ENCODE measurements at regions not wholly inside any gene's neighbourhood (a gene's known extent, or its start where the extent isn't known, plus 50 kb on each side); places are given as distances from the start of the nearest gene placed in this dataset.
"Not testable (repeated sequence)": the region's sequence is repeated elsewhere in the genome, so short reads cannot be mapped to it uniquely, and the experiment has no call there.

DNA sequence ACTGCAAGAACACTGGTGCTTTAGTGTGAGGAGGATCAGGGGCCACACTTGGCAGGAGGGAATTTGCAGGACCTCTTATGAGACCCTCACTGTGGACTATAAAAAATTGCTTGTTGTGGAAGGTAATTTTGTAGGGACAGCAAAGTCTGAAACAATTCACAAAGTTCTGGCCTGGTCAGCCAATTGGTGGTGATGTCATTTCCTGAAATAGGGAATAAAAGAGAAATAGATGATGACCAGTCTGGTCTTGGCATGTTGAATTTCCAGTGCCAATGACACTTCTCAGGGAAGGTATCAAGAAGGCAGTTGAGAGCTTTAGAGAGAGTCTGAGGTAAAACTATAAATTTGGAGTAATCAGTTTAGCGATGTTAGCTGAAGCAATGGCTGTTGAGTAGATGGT, 129.3 kb upstream of the LMNTD1 start:
- no peak for DNase-seq (ENCODE audit: low read depth, low spot score)

- no peak for DNase-seq (ENCODE audit: low read depth, low spot score)
These were observed 131.0 kb upstream of the LMNTD1 start for GRCh38 chr12:25684070-25684469.

GRCh38 chr12:25686351-25686750, 133.3 kb upstream of the LMNTD1 start:
- no peak for DNase-seq (ENCODE audit: low read depth, low spot score)

DNA sequence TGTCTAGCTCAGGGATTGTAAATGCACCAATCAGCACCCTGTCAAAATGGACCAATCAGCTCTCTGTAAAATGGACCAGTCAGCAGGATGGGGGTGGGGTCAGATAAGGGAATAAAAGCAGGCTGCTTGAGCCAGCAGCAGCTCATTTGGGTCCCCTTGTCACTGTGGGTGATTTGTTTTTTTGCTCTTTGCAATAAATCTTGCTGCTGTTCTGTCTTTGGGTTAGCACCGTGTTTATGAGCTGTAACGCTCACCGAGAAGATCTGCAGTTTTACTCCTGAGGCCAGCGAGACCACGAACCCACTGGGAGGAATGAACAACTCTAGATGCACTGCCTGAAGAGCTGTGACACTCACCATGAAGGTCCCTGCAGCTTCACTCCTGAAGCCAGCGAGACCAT, 134.1 kb upstream of the LMNTD1 start:
- DNase-seq (ENCODE audit: low read depth, low spot score) = no peak

DNA sequence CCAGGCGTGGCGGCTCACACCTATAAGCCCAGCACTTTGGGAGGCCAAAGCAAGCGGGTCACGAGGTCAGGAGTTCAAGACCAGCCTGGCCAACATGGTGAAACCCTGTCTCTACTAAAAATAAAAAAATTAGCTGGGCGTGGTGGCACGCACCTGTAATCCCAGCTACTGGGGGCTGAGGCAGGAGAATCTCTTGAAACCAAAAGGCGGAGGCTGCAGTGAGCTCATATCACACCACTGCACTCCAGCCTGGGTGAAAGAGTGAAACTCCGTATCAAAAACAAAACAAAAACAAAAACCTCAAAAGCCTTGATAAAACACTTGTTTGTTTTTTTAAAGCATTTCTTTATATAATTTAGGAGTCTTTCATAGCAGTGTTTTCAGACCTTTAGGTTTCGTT, 135.8 kb upstream of the LMNTD1 start:
- not testable (repeated sequence) for DNase-seq (ENCODE audit: low read depth, low spot score)

DNA sequence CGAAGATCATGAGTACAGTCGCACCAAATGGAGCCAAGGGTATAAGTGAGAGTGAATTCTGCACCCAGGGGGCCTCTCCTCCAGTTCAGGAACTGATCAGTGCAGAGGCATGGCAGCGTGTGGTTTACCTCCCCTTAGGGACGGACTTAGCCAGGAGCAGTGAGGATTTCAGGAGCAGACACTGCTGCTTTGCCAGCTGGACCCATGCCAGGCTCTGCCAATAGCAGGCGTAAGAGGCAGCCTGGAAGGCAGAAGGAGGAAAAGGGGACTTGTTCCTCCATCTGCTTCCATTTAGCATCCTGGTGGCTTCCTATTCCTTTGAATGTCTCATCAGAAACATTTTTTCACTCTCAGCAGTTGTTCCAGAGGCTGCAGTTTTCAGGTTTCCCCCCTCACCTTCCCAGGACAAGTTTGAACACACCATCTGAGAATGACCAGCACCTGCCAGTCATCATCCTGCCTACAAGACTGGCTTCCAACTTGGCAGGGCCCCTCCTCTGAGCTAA, 137.0 kb upstream of the LMNTD1 start:
- DNase-seq (ENCODE audit: low read depth, low spot score) = peak; percentile 64

GRCh38 chr12:25690996-25691864, 138.1 kb upstream of the LMNTD1 start:
- DNase-seq (ENCODE audit: low read depth, low spot score) = no peak

- no peak for DNase-seq (ENCODE audit: low read depth, low spot score)
These were observed 138.7 kb upstream of the LMNTD1 start for GRCh38 chr12:25691865-25692114.

- peak; percentile 64 for DNase-seq (ENCODE audit: low read depth, low spot score)
These were observed 139.3 kb upstream of the LMNTD1 start for GRCh38 chr12:25692115-25693035.

- no peak for DNase-seq (ENCODE audit: low read depth, low spot score)
These were observed 141.0 kb upstream of the LMNTD1 start for GRCh38 chr12:25694072-25694471.

- DNase-seq (ENCODE audit: low read depth, low spot score) = no peak
These were observed 142.5 kb upstream of the LMNTD1 start for GRCh38 chr12:25695574-25695973.

- no peak for DNase-seq (ENCODE audit: low read depth, low spot score)
These were observed 145.7 kb upstream of the LMNTD1 start for GRCh38 chr12:25698772-25699171.

- no peak for DNase-seq (ENCODE audit: low read depth, low spot score)
These were observed 146.4 kb upstream of the LMNTD1 start for GRCh38 chr12:25699454-25699853.

DNA sequence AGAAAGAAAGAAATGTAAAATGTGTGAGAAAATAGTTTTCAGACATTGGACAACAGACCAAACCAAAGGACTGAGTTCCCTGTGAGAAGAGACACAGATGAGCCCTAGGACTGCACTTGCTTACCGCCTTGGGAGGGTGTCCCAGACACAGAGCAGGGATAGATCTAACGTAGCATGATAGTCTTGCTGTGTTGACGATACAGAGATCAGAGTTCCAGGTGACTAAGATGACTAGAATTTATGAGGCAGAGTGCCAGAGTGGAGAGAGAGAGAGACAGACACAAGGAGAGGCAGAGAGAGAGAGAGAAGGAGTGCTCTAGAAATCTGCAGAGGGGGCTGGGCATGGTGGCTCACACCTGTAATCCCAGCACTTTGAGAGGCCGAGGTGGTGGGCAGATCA, 148.2 kb upstream of the LMNTD1 start:
- DNase-seq (ENCODE audit: low read depth, low spot score) = peak; percentile 54

DNA sequence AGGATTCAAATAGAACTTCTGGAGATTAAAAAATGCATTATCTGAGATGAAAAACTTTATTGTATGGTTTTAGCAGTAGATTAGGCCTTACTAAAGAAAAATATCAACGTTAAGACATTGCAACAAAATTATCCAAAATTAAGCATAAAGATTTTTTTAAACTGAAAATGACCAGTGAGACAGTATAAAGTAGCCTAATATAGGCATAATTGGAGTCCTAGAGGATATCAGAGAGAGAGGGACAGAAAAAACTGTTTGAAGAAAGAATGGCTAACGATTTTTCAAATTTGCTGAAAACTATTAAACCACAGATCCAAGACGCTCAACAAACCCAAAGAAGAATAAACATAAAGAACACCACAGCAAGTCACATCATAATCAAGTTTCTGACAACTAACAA, 149.5 kb upstream of the LMNTD1 start:
- DNase-seq (ENCODE audit: low read depth, low spot score) = no peak

GRCh38 chr12:25705261-25705660, 152.2 kb upstream of the LMNTD1 start:
- DNase-seq (ENCODE audit: low read depth, low spot score) = no peak

DNA sequence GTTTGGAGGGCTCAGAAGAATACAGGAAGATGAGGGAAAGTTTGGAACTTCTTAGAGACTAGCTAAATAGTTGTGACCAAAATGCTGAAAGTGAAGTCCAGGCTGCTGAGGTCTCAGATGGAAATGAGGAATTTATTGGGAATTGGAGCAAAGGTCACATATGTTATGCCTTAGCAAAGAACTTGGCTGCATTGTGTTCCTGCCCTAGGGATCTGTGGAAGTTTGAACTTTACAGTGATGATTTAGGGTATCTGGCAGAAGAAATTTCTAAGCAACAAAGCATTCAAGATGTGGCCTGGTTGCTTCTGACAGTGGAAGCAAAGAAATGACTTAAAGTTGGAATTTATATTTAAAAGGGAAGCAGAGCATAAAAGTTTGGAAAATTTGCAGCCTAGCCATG, 153.6 kb upstream of the LMNTD1 start:
- DNase-seq (ENCODE audit: low read depth, low spot score) = not testable (repeated sequence)

DNA sequence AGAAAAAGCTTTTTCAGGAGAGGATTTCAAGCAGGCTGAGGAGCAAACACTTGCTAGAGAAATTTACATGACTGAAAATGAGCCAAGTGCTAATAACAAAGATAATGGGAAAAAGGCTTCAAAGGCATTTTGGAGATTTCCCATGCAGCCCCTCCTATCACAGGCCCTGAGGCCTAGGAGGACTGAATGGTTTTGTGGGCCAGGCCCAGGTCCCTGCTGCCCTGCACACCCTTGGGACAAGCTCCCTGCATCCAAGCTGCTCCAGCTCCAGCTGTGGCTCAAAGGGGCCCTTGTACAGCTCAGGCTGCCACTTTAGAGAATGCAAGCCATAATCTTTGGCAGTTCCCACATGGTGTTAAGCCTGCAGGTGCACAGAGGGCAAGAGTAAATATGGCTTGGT, 154.0 kb upstream of the LMNTD1 start:
- DNase-seq (ENCODE audit: low read depth, low spot score) = no peak

DNA sequence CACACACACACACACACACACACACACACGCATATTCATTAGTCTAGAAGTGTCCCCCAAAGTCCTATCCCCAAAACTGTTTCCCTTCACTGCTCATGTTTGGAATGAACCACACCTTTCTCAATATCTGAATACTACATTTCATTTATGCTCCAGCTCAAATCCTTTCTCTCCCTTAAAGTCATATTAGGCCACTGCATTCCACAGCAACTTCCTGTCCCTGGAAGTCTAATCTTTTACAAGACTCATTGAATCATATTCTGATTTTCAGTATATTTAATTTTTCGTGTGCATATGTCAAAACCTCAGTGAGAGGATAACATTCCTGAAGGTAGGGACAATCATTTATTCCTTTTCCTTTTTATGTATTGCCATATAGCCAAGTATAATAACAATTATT, 155.6 kb upstream of the LMNTD1 start:
- DNase-seq (ENCODE audit: low read depth, low spot score) = no peak

DNA sequence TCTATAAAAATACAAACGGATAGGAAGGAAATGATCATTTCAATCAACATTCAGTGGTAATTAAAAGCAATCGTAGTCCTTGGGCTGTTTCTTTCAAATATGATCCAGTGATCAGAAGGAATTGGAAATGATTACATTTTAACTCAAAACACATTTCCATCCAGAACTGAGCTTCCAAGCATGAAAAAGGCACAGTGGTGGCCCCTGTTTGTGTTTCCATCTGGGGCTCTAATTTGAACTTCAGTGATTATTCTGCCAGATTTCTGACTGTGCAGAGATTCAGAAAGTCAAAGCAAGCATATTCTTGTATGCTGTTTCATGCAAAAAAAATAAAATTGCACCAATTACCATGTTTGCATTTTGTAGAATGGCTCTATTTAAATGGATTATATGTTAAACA, 157.0 kb upstream of the LMNTD1 start:
- DNase-seq (ENCODE audit: low read depth, low spot score) = no peak

DNA sequence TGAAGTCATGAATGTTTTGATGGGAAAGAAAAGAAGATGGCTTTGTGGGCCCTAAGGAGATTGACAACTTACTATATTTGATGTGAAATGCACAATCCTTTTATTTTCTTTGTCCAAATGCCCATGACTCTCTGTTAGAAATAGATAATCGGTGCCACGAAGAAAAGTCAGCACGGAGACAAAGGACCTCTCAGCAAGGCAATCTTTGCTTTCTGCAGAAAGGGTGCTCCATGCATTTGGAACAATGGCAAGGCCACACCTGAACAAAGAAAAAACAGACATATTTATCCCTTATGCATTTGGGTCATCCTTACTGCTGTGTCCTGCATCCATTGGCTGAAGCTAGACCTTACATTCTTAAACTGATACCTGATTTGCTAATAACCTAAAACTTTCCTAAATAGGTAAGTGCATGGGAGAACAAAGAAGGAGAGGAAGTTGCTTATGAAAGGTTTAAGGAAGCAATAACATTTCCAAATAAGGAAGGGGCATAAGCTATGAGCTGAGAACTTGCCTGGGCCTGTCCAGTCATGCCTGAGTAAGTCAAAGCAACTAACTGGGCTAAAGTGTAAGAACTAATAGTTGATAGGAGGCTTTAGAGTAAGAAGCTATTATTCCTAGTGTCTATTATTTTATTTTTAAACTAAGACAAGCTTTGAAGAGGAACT, 158.0 kb upstream of the LMNTD1 start:
- not testable (repeated sequence) for DNase-seq (ENCODE audit: low read depth, low spot score)

DNA sequence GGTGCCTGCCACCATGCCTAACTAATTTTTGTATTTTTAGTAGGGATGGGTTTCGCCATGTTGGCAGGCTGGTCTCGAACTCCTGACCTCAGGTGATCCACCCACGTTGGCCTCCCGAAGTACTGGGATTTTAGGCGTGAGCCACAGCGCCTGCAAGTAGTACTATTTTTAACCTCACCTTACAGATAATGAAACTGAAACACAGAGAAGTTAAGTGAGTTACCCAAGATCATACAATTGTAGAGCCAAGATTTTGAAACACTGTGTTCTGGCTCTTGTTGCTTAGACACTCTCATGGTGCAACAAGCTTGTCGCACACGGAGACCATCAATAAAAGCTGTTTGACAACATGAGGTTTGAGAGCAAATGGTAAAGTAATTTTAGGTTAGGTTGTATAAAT, 159.1 kb upstream of the LMNTD1 start:
- no peak for DNase-seq (ENCODE audit: low read depth, low spot score)

All from astrocyte of the hippocampus (primary cell).